Brain pericyte (primary cell): ENCODE measurements at regions not wholly inside any gene's neighbourhood (a gene's known extent, or its start where the extent isn't known, plus 50 kb on each side); places are given as distances from the start of the nearest gene placed in this dataset.

ENCODE experiments used
- DNase-seq: peaks from one replicate; pipeline ENCODE4 v3.0.0-alpha.2; 2012; ENCODE audit warnings: low read depth, low spot score

DNA sequence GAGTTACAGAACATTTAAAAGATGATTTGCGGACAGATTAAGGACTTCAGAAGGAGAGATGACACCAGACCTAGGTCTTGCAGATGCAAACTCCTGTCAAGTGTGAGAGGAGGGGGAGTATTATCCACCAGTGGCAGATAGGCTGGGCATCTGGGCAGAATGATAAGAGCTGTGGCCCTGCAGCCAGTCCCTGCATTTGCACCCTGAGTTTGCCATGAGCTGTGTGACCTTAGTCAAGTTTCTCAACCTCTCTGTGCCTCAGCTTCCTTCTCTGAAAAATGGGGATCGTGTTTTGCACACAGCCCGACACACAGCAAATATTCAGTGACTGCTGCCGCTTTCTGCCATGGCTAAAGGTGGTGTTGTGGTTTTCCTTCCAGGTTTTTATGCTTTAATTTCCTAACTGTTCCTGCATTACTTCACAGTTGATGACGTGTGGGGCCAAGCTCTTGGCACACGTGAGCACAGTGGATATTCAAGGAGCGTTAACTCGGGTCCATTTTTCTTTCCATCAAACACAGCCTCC lies 516.2 kb downstream of the CDH26 start:
- DNase-seq: no peak

- no peak for DNase-seq
Observed at GRCh38 chr20:60476045-60476444, 517.8 kb downstream of the CDH26 start.

DNA sequence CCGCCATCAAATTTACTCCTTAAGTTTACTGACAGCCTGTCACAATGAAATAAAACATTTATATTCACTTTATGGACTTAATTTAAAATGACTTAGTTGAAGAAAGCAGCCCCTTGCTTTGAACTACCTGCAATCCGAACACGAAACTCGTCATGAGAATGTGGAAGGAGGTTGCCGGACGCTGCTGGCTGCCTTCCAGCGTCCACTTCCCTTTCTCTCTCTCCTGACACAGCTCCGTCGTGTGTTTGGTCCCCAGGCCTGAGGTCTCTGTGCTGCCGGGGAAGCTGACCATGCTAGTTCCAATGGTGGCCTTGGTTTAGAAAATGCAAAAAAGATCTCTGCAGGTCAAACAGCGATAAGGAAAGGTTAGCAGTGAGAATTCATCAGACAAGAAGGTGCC lies 519.7 kb downstream of the CDH26 start:
- no peak for DNase-seq

DNA sequence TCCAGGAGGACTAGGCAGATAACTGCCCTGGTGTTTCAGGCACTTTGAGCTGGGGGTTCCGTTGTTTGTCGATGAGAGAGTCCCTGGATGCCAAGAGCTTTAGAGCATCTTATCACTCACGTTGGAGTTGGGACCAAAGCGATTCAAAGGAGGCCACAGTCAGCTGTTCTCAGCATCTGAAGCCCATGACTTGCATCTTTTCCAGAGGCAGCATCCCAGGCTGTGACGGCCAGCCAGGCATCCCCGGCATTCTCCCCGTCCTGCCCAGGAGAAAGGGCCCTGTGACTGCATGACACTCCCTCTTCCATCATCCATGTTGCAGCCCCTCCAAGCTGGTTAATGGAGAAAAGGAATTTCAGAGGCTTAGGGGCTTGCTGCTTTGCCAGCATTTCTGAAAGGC lies 520.3 kb downstream of the CDH26 start:
- no peak for DNase-seq

GRCh38 chr20:60480950-60481742 lies 522.9 kb downstream of the CDH26 start:
- DNase-seq: no peak

GRCh38 chr20:60481743-60482133 lies 523.5 kb downstream of the CDH26 start:
- DNase-seq: no peak

DNA sequence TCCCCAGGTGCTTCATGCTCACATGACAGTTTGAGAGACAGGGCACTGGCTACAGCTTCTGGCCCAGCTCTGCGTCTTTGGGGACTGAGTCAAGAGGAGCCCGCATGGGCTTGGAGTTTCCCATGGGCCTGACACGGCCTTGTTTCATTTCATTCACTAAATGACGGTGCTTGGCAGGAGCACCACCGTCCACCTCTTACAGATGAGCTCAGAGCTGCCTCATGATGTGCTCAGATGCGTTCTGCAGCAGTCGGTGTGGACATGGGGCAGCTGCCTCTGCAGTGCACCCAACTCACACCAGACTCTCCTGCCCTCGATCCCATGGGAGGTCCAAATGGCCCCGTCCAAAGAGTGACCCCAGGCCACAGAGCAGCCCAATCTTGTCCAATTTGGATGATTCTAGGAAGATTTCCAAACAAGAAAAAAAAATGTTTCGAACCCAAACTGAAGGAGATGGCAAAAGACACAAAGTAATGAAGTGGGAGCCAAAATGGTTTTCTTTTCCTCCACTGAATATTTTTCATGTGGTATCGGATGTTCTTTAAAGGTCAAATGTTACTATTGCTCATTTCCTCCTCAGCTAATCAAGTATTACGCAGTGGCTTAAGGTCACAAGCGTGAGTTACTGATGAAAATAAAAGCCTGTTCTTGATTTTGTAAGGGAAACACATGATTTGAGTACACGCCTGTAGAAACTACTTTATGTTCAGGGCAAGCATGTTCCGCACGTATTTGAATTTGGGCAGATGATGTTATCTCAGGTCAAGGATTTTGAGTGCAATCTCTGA lies 524.2 kb downstream of the CDH26 start:
- DNase-seq: no peak

- DNase-seq: no peak
Observed at GRCh38 chr20:60483371-60483770, 525.1 kb downstream of the CDH26 start.

GRCh38 chr20:60484316-60484715 lies 526.1 kb downstream of the CDH26 start:
- no peak for DNase-seq

DNA sequence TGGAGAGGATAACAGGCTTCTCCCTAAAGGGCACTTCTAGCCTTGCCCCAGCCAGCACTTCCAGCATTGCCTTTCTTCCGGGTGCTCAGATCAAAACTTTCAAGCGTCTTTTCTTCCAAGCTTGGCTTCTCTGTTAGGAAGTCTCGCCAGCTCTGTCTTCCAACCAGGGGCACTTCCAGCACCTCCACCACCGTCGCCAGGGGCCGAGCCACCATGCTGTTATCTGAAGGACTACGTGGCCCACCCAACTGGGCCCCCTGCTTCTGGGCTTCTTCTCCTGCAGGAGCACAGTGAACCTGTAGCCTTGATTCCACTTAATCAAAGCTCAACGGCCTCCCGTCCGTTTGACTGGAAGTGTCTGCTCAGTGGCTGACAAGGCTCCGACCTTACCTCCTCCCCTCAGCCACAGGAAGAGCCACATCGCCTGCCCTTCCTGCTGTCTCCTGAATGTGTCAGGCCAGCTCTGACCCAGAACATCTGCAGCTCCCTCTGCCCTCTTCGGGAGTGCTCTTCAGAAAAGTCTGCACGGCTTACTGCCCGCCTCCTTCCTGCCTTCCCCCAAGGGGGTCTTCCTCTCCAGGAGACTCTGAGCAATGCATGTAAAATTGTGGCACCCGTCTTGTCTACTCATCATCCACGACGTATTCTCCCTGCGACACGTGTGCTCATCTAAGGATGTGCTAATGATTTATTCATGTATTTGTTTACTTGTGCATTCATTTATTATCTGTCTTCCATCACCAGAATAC lies 527.0 kb downstream of the CDH26 start:
- DNase-seq: no peak

DNA sequence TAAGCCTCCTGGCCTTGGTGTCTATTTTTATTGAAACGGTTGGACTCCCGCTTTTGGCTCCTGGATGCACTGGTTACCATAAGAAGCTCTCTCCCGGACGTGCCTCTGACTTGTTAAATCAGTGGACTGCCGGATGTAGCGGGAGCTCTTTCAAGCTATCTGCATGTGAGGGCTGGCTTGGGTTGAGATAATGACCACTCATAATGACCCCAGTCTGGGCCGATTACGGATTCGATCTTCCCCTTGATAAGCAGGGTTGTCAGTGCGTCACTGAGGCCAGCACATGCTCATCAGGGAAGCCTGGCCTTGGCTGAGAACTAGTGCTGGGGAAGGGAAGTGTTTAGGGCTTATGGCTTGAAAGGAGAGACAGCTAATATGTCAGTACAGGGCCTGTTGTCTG lies 528.1 kb downstream of the CDH26 start:
- no peak for DNase-seq

GRCh38 chr20:60486937-60487336 lies 528.7 kb downstream of the CDH26 start:
- DNase-seq: no peak

- no peak for DNase-seq
Observed at GRCh38 chr20:60490217-60491050, 532.2 kb downstream of the CDH26 start.

DNA sequence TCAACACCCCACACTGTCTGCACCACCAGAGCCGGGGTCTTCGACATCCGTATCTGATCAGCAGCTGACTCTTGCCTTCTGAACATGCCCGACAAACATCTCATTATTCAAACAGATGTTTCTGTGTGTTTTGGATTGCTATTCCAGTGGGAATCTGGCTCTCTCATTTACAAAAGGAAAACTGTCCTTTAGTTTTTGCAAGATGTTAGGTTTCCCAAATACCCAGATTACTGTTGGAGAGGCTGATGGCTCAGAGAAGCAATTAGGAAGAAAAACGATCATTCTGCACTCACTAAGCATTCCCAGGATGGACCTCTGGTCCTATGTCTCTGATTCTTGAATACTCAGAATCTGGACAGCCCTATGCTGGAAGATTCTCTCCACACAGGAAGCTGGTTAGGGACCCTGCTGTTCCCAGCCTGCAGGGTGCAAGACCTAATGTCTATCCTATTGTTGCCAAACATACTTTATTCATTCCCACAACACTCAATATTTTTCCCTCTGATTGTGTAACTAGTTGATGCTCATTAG lies 532.9 kb downstream of the CDH26 start:
- no peak for DNase-seq

DNA sequence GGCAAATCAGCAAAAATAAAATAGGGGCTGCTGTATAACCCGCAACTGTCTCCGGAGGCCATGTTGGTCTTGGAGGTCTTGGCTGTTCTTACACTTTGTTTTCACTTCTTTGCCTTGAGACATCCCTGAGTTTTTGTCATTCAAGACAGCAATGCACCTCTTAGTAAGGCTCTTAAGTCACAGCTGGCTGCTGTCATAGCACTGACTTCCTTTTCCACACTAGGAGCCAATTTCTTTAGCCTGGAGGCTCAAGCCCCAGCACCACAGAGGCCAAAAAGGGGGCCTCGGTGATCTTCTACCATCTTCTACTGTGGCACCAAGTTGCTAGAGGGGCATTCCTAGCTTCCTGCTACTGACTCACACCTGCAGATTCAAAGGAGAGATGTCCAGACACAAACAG lies 536.3 kb downstream of the CDH26 start:
- DNase-seq: no peak

DNA sequence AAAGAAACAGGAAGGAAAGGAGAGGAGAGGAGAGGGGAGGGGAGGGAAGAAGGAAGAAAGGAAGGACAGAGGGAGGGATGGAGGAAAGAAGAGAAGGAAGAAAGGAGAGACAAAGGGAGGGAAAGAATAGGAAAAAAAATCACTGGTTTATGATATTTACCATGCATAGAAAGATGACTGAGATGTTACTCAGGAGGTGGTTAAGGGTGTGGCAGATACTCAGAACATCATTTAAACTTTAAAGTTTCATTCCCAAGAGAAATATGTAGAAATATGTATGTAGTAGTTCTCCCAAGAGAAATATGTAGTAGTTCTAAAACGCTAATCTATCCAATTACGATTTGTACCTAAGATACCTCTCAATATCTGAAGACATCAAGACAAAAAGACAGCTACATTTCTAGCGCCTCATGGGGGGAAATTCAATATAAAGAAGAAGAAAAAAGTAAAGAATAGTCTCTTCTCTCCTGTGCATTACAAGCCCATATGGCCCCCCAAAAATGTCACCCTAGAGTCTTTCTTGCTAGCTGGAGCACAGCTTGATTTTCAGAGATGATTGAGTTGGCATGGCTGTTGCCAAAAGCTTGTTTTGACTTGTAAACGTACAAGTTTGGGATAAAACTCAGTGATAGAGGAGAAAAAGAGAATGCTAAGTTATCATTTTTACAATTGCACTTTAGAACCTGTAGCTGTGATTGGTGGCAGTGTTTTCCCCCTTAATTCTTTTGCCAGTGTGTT lies 539.2 kb downstream of the CDH26 start:
- no peak for DNase-seq

DNA sequence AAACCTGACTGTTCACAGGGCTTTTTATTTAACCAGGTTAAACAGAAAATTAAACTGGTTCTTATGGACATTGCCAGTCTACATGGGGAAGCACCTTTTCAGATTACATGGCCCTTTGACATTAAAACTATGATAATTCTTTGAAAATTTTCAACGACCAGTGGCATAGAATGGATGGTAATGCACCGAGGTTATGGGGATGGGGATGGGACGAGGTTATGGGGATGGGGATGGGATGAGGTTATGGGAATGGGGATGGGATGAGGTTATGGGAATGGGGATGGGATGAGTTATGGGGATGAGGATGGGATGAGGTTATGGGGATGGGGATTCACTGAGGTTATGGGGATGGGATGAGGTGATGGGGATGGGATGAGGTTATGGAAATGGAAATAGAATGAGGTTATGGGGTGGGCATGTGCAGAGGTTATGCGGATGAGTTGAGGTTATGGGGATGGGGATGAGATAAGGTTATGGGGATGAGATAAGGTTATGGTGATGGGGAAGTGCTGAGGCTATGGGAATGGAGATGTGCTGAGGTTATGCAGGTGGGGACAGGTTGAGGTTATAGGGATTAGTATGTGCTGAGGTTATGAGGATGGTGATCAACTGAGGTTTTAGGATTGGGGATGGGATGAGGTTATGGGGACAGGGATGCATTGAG lies 541.9 kb downstream of the CDH26 start:
- DNase-seq: no peak

DNA sequence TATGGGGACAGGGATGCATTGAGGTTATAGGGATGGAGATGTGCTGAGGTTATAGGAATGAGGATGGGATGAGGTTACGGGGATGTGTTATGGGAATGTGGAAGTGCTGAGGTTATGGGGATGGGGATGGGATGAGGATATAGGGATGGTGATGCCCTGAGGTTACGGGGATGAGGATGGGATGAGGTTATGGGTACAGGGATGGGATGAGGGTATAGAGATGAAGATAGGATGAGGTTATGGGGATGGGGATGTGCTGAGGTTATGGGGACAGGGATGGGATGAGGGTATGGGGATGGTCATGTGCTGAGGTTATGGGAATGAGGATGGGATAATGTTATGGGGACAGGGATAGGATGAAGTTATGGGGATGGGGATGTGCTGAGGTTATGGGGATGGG lies 542.8 kb downstream of the CDH26 start:
- DNase-seq: no peak

DNA sequence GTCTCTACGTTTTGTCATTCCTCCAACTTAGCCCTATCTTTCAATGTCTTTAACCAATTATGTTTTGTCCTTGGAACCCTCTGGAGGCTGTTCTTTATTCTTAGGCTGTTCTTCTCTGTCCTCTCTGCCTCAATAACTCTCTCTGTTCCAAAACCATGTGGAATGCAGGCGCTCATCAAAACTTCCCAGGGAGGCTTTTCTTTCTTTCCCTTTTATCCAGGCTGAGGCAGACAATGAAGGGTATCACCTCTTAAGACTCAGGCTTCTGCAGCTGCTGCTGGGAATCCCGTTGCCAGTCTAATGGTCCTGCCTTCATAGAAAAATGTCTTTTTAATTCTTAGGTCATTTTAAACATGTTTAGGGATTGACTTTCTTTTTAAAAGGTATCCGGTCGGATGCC lies 544.7 kb downstream of the CDH26 start:
- no peak for DNase-seq

DNA sequence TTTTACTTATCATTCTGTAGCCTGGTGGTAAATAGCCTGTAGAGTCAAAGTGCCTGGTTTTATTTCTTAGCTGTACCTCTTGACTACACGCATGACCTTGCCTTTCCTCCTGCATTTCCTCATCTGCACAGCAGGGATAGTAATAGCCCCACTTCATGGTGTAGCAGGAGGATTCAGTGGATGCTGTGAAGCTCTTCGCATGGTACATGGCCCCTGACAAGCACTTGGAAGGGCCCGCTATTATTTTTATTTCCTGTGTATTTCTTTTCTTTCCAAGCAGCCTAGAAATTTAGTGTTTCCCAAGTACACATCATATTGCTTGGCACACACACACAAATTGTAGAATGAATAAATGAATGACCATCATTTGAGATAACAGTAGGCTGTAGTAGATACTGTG lies 547.2 kb downstream of the CDH26 start:
- DNase-seq: no peak
